HG02588 (cell line): ENCODE measurements at regions not wholly inside any gene's neighbourhood (a gene's known extent, or its start where the extent isn't known, plus 50 kb on each side); places are given as distances from the start of the nearest gene placed in this dataset.

Source experiments
- ATAC-seq: cut with Tn5 transposase; IDR thresholded peaks from one replicate; pipeline ENCODE4 v1.9.1; 2021; ENCODE audit warnings: mild to moderate bottlenecking, moderate library complexity; ENCODE audit not compliant: unreplicated experiment

DNA sequence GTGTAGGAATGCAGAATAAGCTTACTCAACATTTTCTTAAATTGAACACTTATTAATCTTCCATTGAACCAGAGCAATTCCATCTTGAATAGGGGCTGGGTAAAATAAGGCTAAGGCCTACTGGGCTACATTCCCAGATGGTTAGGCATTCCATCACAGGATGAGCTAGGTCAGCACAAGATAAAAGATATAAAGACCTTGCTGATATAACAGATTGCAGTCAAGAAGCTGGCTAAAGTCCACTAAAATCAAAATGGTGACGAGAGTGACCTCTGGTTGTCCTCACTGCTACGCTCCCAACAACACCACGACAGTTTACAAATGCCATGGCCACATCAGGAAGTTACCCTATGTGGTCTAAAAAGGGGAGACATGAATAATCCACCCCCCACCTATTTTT, 156.1 kb downstream of the NXNL2 start:
- ATAC-seq, result no peak

DNA sequence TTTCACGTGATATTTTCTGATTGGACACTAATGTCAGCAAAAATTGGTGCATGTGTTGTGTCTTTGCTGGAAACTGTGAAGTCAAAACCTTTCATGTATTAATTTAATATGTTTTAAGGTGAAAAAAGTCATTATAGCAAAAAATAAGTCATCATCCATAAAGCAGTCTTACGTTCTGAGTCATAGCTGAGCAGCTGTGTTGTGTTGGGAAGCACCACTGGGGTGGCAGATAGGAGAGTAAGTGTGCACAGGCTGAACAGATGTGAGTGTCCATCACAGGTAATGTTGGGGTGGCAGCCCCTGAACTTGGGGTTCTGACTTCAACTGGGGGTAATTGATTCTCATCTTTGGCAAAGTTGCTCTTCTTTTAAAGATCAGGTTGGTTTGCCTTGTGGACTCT, 156.8 kb downstream of the NXNL2 start:
- ATAC-seq, result no peak

DNA sequence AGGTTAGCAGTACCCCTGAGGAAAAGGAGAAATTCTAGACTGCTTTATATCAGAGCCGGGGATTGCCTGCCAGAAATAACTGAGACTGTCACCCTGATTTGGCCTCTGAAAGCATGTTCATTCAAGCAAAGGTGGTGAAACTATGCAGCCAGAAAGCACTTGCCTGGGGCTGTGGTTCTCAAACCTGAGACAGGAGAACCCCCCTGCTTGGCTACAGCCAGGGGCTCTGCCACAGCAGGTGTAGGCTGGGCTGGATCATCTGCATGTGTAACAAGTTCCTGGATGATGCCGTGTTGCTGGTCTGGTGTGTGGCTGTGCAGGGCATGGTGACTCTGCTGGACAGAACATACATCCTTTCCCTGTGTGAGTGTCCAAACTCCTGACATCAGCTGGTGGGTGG, 157.8 kb downstream of the NXNL2 start:
- ATAC-seq, result no peak

DNA sequence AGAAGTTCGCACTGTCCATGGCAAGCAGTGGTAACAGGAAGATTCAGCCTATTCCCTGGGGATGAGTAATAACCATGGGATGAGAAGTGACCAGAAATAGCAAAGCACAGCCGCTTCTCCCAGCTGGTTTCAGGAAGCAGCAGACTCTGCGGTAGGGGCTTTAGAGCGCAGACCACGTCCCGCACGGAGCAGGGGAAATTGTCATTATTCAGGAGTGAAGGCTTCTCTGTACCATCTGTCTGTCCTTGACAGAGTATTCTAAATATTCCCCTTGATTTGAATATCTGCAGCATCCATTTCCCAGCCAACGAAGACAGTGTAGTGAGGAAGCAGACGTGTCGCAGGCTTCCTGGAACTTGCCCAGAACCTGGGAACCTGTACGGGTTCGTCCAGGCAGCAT, 159.6 kb downstream of the NXNL2 start:
- no peak for ATAC-seq

DNA sequence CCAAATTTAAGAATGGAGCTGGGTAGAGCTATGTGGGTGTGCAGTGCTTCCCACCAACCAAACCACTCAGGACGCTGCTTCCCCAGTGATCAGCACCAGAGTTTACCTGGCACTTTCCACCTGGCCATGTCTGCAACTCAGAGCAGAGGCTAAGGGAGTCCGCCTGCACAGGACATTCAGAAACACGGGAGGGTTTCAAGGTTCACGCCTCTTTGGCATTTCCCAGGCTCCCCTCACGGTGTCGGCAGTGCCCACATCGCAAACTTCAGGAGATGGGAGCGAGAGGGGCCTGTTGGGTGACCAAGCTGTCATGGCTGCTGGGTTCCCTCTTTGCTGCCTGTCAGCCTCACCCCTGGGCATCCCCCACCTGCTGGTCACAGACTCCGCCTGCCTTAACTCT, 161.5 kb downstream of the NXNL2 start:
- no peak for ATAC-seq

DNA sequence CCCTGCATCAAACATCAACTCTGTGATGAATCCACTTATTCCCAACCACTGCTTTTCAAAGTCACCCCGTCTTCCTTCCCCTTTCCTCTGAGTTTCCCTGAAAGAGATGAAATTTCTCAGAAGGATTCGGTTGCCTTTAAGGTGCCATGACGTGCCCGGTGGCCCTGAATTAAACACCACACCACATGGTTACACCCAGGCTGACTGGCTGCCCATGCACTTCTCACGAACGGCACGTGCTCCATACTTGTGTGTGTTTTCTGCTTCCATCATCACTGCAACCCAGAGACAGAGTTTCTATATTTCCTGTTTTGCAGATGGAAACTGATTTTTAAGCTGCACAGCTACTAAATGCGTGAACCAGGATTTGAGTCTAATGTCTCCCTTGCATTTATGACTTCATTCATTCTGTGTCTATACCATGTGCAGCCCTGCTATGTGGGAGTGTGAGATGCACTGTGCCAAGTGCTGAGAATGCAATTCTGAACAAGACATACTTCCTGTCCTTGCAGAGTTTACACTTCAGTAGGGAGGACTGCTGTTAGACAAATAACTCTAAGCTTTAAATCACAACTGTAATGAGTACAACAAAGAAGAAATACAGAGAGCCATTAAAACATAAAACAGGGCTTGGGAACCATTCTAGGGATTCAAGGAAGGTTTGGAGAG, 162.9 kb downstream of the NXNL2 start:
- ATAC-seq, result no peak

DNA sequence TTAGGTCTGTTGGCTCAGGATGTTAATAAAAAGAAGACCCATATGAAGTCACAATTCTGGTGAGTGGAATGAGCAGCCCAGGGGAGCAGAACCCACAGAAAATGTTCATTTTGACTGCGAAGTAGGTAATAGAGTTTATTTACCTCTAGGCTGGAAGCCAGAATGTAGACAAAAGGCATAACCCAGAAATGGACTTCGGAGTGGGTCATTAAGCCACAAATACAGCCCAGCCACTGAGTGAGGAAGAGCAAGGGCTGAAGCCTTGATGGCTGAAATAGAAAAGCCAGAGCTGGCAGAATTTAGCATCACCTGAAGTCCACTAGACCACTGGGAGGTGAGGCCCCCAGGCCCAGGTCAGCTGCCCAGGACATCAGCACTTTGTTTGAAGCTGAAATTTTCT, 168.0 kb downstream of the NXNL2 start:
- no peak for ATAC-seq

DNA sequence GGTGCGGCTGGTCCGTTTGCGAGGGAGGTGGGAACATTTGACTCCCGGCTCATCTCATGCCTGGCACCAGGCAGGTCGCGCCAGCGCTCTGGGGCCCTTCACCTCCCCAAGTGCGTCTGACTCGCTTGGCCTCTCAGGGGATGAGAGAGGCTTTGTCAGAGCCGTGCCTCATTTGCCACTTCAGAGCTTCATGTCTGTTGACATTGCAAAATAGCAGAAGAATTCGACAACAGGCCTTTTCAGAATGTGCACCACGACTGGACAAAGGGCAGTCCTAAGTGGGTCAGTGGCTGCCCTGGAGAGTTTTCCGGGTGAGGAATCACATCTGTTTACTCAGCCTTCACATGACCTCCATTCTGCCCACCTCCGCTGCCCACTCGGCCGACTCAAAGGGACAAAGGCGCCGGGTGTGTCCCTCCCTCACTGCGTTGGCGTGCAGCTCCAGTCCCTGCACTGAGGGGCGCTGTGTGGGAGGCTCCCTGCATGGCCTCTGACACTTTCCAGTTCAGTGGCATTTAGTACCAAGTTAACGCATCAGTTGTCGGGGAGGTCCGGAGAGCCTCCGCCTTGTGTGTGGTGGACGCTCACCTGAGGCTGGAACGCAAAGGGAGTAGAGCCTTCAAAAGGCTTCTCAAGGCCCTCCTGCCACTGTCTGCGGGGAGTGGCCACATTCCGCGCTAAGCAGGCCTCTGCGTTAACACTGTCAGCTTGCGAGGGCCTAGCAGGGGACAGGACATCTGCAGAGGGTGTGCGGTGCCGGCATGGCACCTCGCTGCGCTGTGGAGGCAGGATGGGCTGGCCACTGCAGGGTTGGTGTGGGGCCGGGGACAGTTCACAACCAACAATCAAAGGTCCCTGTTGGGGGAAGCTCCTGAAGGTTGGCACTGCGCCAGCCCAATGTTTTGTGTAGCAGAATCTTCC, 171.5 kb downstream of the NXNL2 start:
- no peak for ATAC-seq

DNA sequence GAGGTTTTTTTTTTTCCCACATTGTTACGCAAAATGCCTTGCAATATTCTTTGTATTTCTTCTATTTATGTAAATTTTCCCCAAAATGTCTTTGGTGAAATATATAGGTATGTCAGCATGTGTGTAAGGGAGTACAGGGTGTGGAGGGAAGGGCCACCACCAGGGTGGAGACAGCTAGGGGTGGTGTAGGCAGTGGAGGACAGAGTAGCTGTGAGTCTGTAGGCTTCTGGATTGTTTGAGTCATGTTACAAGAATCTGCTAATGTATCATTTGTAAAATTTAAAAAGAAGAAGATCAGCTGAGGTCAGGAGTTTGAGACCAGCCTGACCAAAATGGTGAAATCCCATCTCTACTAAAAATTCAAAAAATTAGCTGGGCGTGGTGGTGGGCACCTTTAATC, 175.5 kb downstream of the NXNL2 start:
- no peak for ATAC-seq

DNA sequence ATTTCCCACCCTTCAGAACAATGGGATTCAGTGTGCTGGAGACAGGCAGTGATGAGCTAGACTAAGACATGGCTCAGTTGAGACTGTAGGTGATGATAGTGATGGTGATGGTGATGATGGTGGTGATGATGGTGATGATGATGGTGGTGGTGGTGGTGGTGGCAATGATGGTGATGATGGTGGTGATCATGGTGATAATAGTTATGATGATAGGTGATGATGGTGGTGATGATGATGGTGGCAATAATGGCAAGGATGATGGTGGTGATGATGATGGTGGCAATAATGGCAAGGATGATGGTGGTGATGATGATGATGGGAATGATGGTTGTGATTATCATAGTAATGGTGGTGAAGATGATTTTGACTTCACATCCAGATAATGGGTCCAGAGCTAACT, 176.7 kb downstream of the NXNL2 start:
- no peak for ATAC-seq

DNA sequence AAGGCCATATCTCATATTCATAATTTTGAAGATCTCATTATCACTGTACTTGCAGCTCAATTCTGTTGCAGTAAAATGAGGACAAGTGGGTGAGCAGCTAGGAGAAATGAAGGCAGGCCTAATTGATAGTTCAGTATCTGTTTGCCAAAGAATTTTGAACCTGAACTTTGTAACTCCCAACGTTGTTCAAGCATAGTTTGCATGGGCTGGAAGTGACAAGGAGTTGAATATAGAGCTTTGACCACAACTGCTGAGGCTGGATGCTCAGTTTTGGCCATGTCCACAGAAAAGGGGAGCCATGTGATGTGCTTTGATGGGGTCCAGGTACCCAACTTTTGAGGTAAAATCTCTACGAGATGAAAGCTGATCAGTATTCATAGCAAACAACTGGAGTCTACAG, 177.5 kb downstream of the NXNL2 start:
- ATAC-seq, result no peak

DNA sequence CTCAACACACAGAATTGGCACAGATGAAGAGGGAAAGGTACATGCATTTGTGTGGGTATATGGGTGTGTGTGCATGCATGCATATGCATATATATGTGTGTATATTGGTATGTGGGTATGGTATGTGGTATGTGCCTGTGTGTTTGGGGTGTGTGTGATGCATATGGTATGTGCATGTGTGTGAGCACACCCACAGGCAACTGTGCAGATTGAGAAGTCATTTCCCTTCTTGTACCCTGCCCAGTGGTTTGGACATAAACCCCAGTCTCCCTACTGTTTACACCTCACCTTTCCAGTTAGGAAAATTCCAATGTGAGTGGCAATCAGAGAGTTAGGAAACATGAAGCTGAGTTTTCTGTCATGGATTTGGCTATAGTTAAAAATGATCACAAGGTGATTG, 178.0 kb downstream of the NXNL2 start:
- no peak for ATAC-seq

DNA sequence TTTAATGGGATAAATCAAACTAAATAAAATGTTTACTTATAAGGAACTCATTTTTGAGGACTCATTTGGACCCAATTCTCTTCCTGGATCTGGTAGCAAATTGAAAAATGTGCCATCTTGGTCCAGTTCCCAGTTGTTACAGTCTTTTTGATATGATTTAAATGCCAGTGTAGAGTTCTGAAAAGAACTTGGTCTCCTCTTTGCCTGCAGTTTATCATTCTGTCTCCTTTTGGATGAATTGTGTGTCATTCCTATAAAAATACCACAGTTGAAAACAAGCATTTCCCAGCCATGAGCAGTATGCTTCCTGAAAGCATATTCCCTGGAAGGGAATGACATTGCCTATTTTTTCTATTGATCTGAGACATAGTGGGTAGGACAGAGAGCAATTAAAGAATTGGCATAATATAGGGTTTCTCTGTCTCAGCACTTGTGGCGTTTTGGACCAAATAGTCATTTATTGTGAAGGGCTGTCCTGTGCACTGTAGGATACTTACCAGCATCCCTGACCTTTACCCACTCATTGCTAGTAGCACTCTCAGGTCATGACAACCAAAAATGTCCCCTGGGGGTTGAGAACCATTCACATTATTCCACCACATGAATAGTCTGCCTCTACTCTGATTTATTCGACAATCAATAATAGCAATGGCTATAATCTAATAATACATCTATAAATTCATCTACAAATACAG, 181.8 kb downstream of the NXNL2 start:
- ATAC-seq, result no peak

DNA sequence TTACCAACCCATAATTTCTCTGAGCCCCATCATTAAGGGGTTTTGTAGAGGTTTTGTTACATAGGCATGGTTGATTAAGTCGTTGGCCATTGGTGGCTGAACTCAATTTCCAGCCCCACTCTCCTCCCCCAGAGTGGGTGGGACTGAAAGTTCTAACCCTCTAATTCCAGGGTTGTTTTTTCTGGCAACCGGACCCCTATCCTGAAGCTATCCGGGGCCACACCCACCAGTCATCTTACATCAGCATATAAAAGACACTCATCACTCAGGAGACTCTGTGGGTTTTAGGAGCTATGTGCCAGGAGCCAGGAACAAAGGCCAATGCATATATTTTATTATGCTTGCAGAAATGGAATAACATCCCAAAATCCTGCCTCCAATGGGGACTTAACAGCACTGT, 186.0 kb downstream of the NXNL2 start:
- ATAC-seq, result no peak

DNA sequence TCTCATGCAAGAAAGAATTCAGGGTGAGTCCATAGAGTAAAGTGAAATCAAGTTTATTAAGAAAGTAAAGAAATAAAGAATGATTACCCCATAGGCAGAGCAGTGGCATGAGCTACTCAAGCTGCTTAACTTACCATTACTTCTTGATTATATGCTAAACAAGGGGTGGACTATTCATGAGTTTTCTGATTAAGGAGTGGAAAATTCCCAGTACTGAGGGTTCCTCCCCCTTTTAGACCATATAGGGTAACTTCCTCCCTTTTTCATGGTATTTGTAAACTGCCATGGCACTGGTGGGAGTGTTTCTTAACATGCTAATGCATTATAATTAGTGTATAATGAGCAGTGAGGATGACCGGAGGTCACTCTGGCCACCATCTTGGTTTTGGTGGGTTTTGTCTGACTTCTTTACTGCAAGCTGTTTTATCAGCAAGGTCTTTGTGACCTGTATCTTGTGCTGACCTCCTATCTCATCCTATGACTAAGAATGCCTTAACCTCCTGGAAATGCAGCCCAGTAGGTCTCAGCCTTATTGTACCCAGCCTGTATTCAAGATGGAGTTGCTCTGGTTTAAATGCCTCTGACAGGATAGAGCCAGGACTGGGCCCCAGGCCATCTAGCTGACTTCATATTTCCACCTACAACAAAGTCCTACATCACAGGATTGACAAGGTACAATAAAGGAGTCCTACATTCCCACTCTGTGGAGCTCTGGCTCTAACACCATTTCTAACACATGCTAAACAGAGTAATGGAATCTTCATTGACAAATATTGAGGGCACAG, 186.7 kb downstream of the NXNL2 start:
- ATAC-seq, result no peak

DNA sequence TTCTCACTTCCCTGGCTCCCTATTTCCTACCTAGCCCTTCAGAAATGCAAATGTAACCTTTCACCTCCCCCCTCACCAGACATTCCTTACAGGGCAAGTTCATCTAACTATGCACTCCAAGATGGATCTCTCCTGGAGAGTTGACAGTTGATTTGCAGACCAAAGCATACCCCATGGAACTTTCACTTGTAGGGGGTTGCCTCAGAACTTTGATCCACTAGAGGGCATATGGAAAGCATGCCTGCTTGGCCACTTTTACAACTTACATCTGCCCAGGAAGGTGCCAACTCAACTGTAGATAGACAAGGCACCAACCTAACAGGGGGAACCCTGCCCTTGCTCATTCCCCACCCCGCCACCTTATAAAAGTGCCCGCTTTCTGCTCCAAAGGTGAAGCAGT, 187.8 kb downstream of the NXNL2 start:
- ATAC-seq, result no peak

DNA sequence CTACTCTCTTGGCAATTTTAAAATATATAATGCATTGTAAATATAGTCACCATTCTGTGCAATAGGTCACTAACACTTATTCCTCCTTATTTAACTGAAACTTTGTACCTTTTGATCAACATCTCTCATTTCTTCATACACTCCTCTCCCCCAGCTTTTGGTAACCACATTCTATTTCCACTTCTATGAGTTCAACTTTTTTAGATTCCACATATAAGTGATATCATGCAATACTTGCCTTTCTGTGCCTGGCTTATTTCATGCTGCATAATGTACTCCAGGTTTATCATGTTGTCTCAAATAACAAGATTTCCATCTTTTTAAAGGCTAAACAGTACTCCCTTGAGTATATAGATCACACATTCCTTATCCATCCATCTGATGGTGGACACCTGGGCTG, 188.8 kb downstream of the NXNL2 start:
- no peak for ATAC-seq

DNA sequence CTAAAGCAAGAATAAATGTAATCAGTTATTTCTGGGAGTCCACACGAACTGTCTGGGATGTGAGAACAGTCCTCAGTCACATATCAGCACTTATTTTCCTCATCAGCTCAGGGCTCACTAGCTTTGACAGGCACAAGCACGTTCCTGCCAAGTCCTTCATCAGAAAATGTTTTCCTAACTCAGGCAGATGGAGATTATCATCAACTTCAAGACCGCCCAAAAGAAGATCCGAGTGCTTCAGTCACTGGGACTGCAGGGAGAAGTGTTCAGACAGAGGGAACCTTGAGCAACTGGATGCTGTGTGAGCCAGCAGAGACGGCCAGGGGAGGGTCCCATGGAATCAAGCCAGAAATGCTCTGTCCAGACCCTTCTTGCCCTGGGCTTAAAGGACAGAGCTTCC, 189.4 kb downstream of the NXNL2 start:
- no peak for ATAC-seq

DNA sequence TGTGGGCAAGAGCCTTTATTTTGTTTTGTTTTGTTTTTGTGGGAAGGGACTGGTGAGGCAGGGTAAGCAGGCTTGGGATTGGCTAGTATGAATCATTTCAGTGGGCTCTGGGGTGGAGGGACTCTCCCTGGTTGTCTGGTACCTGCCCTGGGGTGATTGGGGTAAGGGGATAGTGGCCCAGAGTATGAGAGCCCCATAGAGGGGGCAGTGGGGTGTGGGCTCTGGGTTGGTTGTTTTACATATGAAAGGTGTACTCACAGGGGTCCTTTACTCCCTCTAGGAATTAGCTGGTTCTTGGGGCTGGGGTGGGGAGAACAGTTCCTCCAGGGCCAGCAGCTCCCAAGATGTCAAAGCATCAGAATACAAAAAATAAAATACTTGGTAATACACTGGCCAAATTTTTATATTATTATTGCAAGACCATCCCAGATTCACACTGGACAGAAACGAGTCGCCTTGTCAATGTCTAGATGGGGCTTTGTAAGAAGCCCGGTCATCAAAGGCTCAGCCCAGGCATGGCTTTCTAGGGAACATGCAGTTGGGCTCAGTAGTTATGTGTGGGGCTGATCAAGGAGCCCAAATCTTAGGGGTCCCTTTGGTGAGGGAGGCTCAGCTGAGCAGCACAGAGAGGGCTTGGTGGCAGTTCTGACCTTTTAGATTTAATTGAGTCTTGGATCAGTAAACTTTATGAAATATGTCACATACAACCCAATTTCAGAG, 190.5 kb downstream of the NXNL2 start:
- no peak for ATAC-seq

DNA sequence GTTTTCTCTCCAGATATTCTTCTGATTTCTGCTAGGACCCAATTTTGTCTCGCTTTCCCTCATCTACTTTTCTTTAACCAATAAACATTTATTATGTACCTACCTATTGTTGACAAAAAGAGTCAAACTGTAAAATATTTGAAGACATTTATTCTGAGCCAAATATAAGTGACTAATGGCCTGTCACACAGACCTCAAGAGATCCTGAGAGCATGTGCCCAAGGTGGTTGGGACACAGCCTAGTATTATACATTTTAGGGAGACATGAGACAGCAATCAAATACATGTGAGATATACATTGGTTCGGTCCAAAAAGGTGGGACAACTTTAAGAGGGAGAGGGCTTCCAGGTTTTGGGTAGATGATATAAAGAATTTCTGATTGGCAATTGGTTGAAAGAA, 191.8 kb downstream of the NXNL2 start:
- no peak for ATAC-seq
